SW 1271 (cell line): ENCODE measurements at regions not wholly inside any gene's neighbourhood (a gene's known extent, or its start where the extent isn't known, plus 50 kb on each side); places are given as distances from the start of the nearest gene placed in this dataset.
"Not testable (repeated sequence)": the region's sequence is repeated elsewhere in the genome, so short reads cannot be mapped to it uniquely, and the experiment has no call there.

Source experiments
- DNase-seq, 2 experiments: peaks; one replicate each; lab custom pipeline; 2025; lab: John Stamatoyannopoulos, UW

- DNase-seq: not testable (repeated sequence)
These were observed 112.4 kb upstream of the ZNF184 start for GRCh38 chr6:27585316-27585715.

GRCh38 chr6:27584326-27584725, 111.4 kb upstream of the ZNF184 start:
- DNase-seq: no peak

- DNase-seq: peak in 1 of 2 experiments; percentile 80
These were observed 110.2 kb upstream of the ZNF184 start for GRCh38 chr6:27582928-27583725.

GRCh38 chr6:27579973-27580372, 107.1 kb upstream of the ZNF184 start:
- DNase-seq: no peak

GRCh38 chr6:27577922-27578321, 105.0 kb upstream of the ZNF184 start:
- no peak for DNase-seq

GRCh38 chr6:27575594-27576361, 102.9 kb upstream of the ZNF184 start:
- DNase-seq: peak in 1 of 2 experiments; percentile 7

GRCh38 chr6:27568226-27568897, 95.5 kb upstream of the ZNF184 start:
- no peak for DNase-seq

- no peak for DNase-seq
These were observed 93.2 kb upstream of the ZNF184 start for GRCh38 chr6:27565839-27566779.

GRCh38 chr6:27562027-27562410, 89.1 kb upstream of the ZNF184 start:
- DNase-seq: no peak

- no peak for DNase-seq
These were observed 85.3 kb upstream of the ZNF184 start for GRCh38 chr6:27558028-27558724.

GRCh38 chr6:27556406-27556805, 83.5 kb upstream of the ZNF184 start:
- DNase-seq: no peak

GRCh38 chr6:27553123-27553904, 80.4 kb upstream of the ZNF184 start:
- DNase-seq: no peak

GRCh38 chr6:27551607-27552006, 78.7 kb upstream of the ZNF184 start:
- no peak for DNase-seq

GRCh38 chr6:27550692-27551091, 77.8 kb upstream of the ZNF184 start:
- no peak for DNase-seq

- DNase-seq: not testable (repeated sequence)
These were observed 76.3 kb upstream of the ZNF184 start for GRCh38 chr6:27549241-27549598.

- peak; percentile 19 to 66 for DNase-seq
These were observed 74.5 kb upstream of the ZNF184 start for GRCh38 chr6:27547157-27548075.

GRCh38 chr6:27546522-27546921, 73.6 kb upstream of the ZNF184 start:
- no peak for DNase-seq

GRCh38 chr6:27545271-27546046, 72.6 kb upstream of the ZNF184 start:
- DNase-seq: no peak
